Cardiac fibroblast (primary cell): ENCODE measurements at regions not wholly inside any gene's neighbourhood (a gene's known extent, or its start where the extent isn't known, plus 50 kb on each side); places are given as distances from the start of the nearest gene placed in this dataset.

Source experiments
- DNase-seq, 2 donors: peaks; one replicate each; pipeline versions ENCODE4 v3.0.0 to v3.0.0-alpha.2; 2010; ENCODE audit warnings: low read depth in 2 of 2
- H3K4me3 ChIP-seq, 2 donors: replicated peaks in 1 of 2; 1 replicate in 1 of 2; 2 replicates in 1 of 2; pipeline ENCODE4 v1.5.1; 2011; ENCODE audit warnings: low read depth in 2 of 2, low read length in 2 of 2, mild to moderate bottlenecking in 2 of 2, moderate library complexity in 1 of 2
- CTCF ChIP-seq: IDR thresholded peaks from one replicate; pipeline ENCODE4 v1.5.1; 2011; ENCODE audit warnings: low read depth, mild to moderate bottlenecking, low read length, inconsistent platforms

GRCh38 chr13:83216479-83217245 is 665.6 kb downstream of the SLITRK1 start:
- TF ChIP-seq CTCF, result no peak
- peak in 1 of 2 donors; percentile 15 for DNase-seq
- H3K4me3 ChIP-seq, result no peak overlapping the region

GRCh38 chr13:83215627-83216026 is 666.6 kb downstream of the SLITRK1 start:
- TF ChIP-seq CTCF, result no peak
- DNase-seq, result peak; percentile 79 to 80
- H3K4me3 ChIP-seq, result no peak overlapping the region

GRCh38 chr13:83214452-83214851 is 667.8 kb downstream of the SLITRK1 start:
- no peak for DNase-seq
- no peak overlapping the region for H3K4me3 ChIP-seq
- TF ChIP-seq CTCF, result no peak

GRCh38 chr13:83211301-83211700 is 671.0 kb downstream of the SLITRK1 start:
- DNase-seq, result peak in 1 of 2 donors; percentile 80
- H3K4me3 ChIP-seq, result no peak overlapping the region

GRCh38 chr13:83204886-83205285 is 677.4 kb downstream of the SLITRK1 start:
- TF ChIP-seq CTCF, result no peak
- no peak overlapping the region for H3K4me3 ChIP-seq
- DNase-seq, result no peak

More at GRCh38 chr13:83211301-83211700, 671.0 kb downstream of the SLITRK1 start:
- TF ChIP-seq CTCF, result no peak

GRCh38 chr13:83201506-83201905 is 680.8 kb downstream of the SLITRK1 start:
- no peak for DNase-seq
- no peak overlapping the region for H3K4me3 ChIP-seq
- no peak for TF ChIP-seq CTCF
